B cell (primary cell): ENCODE measurements at regions not wholly inside any gene's neighbourhood (a gene's known extent, or its start where the extent isn't known, plus 50 kb on each side); places are given as distances from the start of the nearest gene placed in this dataset.

Experiments
- ATAC-seq: fragments of 200-7000 bp; cut with Tn5 transposase; one replicate; pipeline ENCODE4 v1.10.0; 2021; ENCODE audit warnings: low read depth, mild to moderate bottlenecking, moderate number of reproducible peaks, moderate library complexity
- CTCF ChIA-PET: fragments of 350-600 bp; sonication (Branson Sonifier 250); formaldehyde crosslinking; loops from one replicate; lab custom pipeline; 2021; ENCODE audit warnings: antibody characterized with exemption, inconsistent platforms; lab: Charles Lee
- POLR2A ChIA-PET: fragments of 350-600 bp; sonication (Branson Sonifier 250); formaldehyde crosslinking; loops from one replicate; lab custom pipeline; 2021; ENCODE audit warnings: antibody characterized with exemption; lab: Charles Lee
- DNase-seq: peaks from one replicate; pipeline ENCODE4 v3.0.0; 2013
- H2AFZ ChIP-seq: 2 replicates; pipeline ENCODE4 v1.6.1; 2012; ENCODE audit warnings: mild to moderate bottlenecking, low read depth, low read length; ENCODE audit not compliant: insufficient read depth, poor library complexity, severe bottlenecking
- H3K27ac ChIP-seq, 2 donors: 1 replicate in 1 of 2; 2 replicates in 1 of 2; pipeline ENCODE4 v1.5.1; 2012 to 2013; ENCODE audit warnings: low read length in 2 of 2, mild to moderate bottlenecking in 2 of 2, moderate library complexity in 1 of 2
- H3K27me3 ChIP-seq, 4 experiments: fragments of 200-600 bp in 1 of 4; sonication (generic) in 1 of 4; replicated peaks in 1 of 4; 1 replicate in 2 of 4; 2 replicates in 2 of 4; pipeline versions ENCODE4 v1.6.1 to v1.7.0; 2013 to 2016; ENCODE audit warnings: low read length in 3 of 4, mild to moderate bottlenecking in 2 of 4, mixed read lengths in 1 of 4, moderate library complexity in 1 of 4; ENCODE audit not compliant: insufficient read depth in 4 of 4, control insufficient read depth in 3 of 4; ENCODE audit errors: control extremely low read depth in 1 of 4
- H3K36me3 ChIP-seq, 2 experiments: replicated peaks in 1 of 2; 1 replicate in 1 of 2; 2 replicates in 1 of 2; pipeline versions ENCODE4 v1.6.1 to v1.7.1; 2013; ENCODE audit warnings: low read length in 1 of 2; ENCODE audit not compliant: insufficient read depth in 2 of 2, control insufficient read depth in 1 of 2; ENCODE audit errors: control extremely low read depth in 1 of 2, extremely low read depth in 1 of 2
- H3K4me1 ChIP-seq, 2 donors: fragments of 200-600 bp in 1 of 2; sonication (generic) in 1 of 2; 1 replicate in 1 of 2; 2 replicates in 1 of 2; pipeline versions ENCODE4 v1.5.1 to v1.6.1; 2013 to 2017; ENCODE audit warnings: low read length in 2 of 2; ENCODE audit not compliant: control insufficient read depth in 2 of 2, insufficient read depth in 2 of 2
- H3K4me2 ChIP-seq: replicated peaks from 2 replicates; pipeline ENCODE3; 2012; ENCODE audit warnings: mild to moderate bottlenecking, low read depth, low read length; ENCODE audit not compliant: poor library complexity, severe bottlenecking
- H3K4me3 ChIP-seq, 5 experiments: fragments of 200-600 bp in 1 of 5; sonication (generic) in 1 of 5; 1 replicate in 3 of 5; 2 replicates in 2 of 5; pipeline versions ENCODE4 v1.5.1 to v1.7.0; 2011 to 2016; ENCODE audit warnings: low read length in 4 of 5, mild to moderate bottlenecking in 4 of 5, low read depth in 2 of 5, control low read depth in 1 of 5, moderate library complexity in 1 of 5; ENCODE audit not compliant: insufficient read depth in 1 of 5; ENCODE audit errors: control extremely low read depth in 1 of 5, extremely low read depth in 1 of 5
- H3K79me2 ChIP-seq: fragments of 200-600 bp; sonication (generic); one replicate; pipeline ENCODE4 v1.6.0; 2016; ENCODE audit warnings: low read length; ENCODE audit not compliant: control insufficient read depth, insufficient read depth
- H3K9ac ChIP-seq: fragments of 200-600 bp; sonication (generic); 2 replicates; pipeline ENCODE4 v1.6.1; 2017; ENCODE audit warnings: mild to moderate bottlenecking, low read length, moderate library complexity
- H3K9me3 ChIP-seq, 3 donors: one replicate each; pipeline versions ENCODE4 v1.6.1 to v1.7.1; 2013; ENCODE audit warnings: low read length in 2 of 3; ENCODE audit not compliant: control insufficient read depth in 2 of 3, insufficient read depth in 1 of 3; ENCODE audit errors: control extremely low read depth in 1 of 3
- H4K20me1 ChIP-seq: 2 replicates; pipeline ENCODE4 v1.6.0; 2012; ENCODE audit warnings: mild to moderate bottlenecking, low read length; ENCODE audit not compliant: insufficient read depth, control insufficient read depth, poor library complexity, severe bottlenecking
- H3K27ac Mint-ChIP-seq: one replicate; pipeline ENCODE4 v1.8.0; 2021; ENCODE audit warnings: mixed read lengths
- H3K27me3 Mint-ChIP-seq: one replicate; pipeline ENCODE4 v1.8.0; 2021; ENCODE audit warnings: mixed read lengths
- H3K4me1 Mint-ChIP-seq: one replicate; pipeline ENCODE4 v1.8.0; 2021; ENCODE audit warnings: mixed read lengths
- H3K4me3 Mint-ChIP-seq: one replicate; pipeline ENCODE4 v1.8.0; 2021; ENCODE audit warnings: mixed read lengths
- H3K9me3 Mint-ChIP-seq: one replicate; pipeline ENCODE4 v1.8.0; 2022; ENCODE audit warnings: mixed read lengths; ENCODE audit not compliant: insufficient read depth
- EZH2 ChIP-seq: IDR thresholded peaks from 2 replicates; pipeline ENCODE4 v1.6.1; 2012; ENCODE audit warnings: borderline replicate concordance, low read depth, mild to moderate bottlenecking, moderate library complexity, low read length; ENCODE audit not compliant: insufficient read depth, poor library complexity, severe bottlenecking
- WGBS: methylation state at CpG from one replicate; pipeline ENCODE4 v1.1.5; 2013; ENCODE audit warnings: missing lambda C conversion rate; ENCODE audit not compliant: insufficient coverage; 5-methylcytosine and 5-hydroxymethylcytosine counted together
- intact Hi-C: fragments of 100-400 bp; cut with micrococcal nuclease; formaldehyde crosslinking; loops from one replicate; pipeline ENCODE4 v1.10.0; 2022
- TF ChIP-seq, protein P1 (sequence below): fragments of 200-600 bp; IDR thresholded peaks from one replicate; pipeline ENCODE4 v1.8.0; 2022; ENCODE audit warnings: antibody characterized with exemption, mild to moderate bottlenecking

DNA sequence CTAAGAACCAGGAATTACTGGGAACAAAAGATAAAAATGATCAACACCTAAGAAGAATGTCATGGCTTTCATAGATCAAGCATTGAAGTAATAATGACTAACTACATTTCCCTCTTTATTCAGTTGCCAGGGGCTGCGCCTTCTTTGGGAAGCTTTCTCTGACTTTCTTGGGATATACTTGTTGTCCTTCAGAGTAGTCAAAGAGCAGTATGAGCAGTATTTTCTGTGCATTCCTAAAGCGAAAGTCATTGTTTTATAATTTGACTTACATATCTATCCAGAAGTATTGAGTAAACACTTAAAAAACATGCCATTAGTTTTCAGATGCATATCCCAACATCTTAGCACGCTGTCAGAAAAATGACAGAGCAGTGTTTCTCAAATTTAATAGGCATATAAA, 2412.4 kb downstream of the PCDH9 start:
- Histone ChIP-seq H3K27ac (no peak overlapping the region), H3K9ac (no peak overlapping the region), H2AFZ (no peak overlapping the region), H3K27me3 (no peaks in the 10 kb centered on the region), H3K36me3 (no peaks in the 10 kb centered on the region), H3K4me3 (no peak overlapping the region), H3K9me3 (no peaks in the 10 kb centered on the region), H4K20me1 (no peaks in the 10 kb centered on the region), H3K4me1 (no peaks in the 10 kb centered on the region), H3K4me2 (no peak overlapping the region), H3K79me2 (no peaks in the 10 kb centered on the region)
- intact Hi-C loops, result no loop called here
- H3K4me1 Mint-ChIP-seq, result no peaks in the 10 kb centered on the region
- no peak overlapping the region for H3K27ac Mint-ChIP-seq
- H3K27me3 Mint-ChIP-seq, result no peaks in the 10 kb centered on the region
- POLR2A ChIA-PET, result no interaction called here
- ATAC-seq (no peak), DNase-seq (no peak)
- WGBS, result no CpG with 5 or more reads among the region's 3 CpGs
- CTCF ChIA-PET, result no interaction called here
- H3K9me3 Mint-ChIP-seq, result no peaks in the 10 kb centered on the region
- H3K4me3 Mint-ChIP-seq, result no peak overlapping the region
- TF ChIP-seq, protein P1, sequence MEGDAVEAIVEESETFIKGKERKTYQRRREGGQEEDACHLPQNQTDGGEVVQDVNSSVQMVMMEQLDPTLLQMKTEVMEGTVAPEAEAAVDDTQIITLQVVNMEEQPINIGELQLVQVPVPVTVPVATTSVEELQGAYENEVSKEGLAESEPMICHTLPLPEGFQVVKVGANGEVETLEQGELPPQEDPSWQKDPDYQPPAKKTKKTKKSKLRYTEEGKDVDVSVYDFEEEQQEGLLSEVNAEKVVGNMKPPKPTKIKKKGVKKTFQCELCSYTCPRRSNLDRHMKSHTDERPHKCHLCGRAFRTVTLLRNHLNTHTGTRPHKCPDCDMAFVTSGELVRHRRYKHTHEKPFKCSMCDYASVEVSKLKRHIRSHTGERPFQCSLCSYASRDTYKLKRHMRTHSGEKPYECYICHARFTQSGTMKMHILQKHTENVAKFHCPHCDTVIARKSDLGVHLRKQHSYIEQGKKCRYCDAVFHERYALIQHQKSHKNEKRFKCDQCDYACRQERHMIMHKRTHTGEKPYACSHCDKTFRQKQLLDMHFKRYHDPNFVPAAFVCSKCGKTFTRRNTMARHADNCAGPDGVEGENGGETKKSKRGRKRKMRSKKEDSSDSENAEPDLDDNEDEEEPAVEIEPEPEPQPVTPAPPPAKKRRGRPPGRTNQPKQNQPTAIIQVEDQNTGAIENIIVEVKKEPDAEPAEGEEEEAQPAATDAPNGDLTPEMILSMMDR, result no peak
- TF ChIP-seq EZH2, result no peak

- H3K36me3 ChIP-seq, result no peaks in the 10 kb centered on the region
- H4K20me1 ChIP-seq, result no peaks in the 10 kb centered on the region
- H3K4me3 ChIP-seq, result no peak overlapping the region
- H3K4me2 ChIP-seq, result no peak overlapping the region
- H3K27me3 ChIP-seq, result no peaks in the 10 kb centered on the region
- no peak for ATAC-seq
- intact Hi-C loops, result no loop called here
- ChIA-PET POLR2A (no interaction called here), CTCF (no interaction called here)
- Mint-ChIP-seq H3K27ac (no peak overlapping the region), H3K27me3 (no peaks in the 10 kb centered on the region), H3K9me3 (peaks cover 8% of the 10 kb centered on the region), H3K4me3 (no peak overlapping the region), H3K4me1 (no peaks in the 10 kb centered on the region)
- no peak overlapping the region for H3K27ac ChIP-seq
- 100% methylated on average over 1 of the region's 3 CpGs for WGBS
- no peaks in the 10 kb centered on the region for H3K4me1 ChIP-seq
- TF ChIP-seq EZH2, result no peak
- TF ChIP-seq, protein P1, result no peak
- H2AFZ ChIP-seq, result no peak overlapping the region
- no peak overlapping the region for H3K9ac ChIP-seq
- H3K9me3 ChIP-seq, result peaks cover 0 to 7% (median 3%) of the 10 kb centered on the region in 3 donors
- DNase-seq, result no peak
- no peaks in the 10 kb centered on the region for H3K79me2 ChIP-seq
These were observed 2419.4 kb downstream of the PCDH9 start for GRCh38 chr13:64810750-64811149.
